CD4-positive, alpha-beta memory T cell (primary cell): ENCODE measurements at regions not wholly inside any gene's neighbourhood (a gene's known extent, or its start where the extent isn't known, plus 50 kb on each side); places are given as distances from the start of the nearest gene placed in this dataset.

ENCODE experiments used
- CTCF ChIA-PET: fragments of 350-600 bp; sonication (Branson Sonifier 250); formaldehyde crosslinking; loops from one replicate; lab custom pipeline; 2021; ENCODE audit warnings: inconsistent platforms; ENCODE audit not compliant: partially characterized antibody; lab: Charles Lee
- POLR2A ChIA-PET: fragments of 350-600 bp; sonication (Branson Sonifier 250); formaldehyde crosslinking; loops from one replicate; lab custom pipeline; 2021; ENCODE audit not compliant: partially characterized antibody; lab: Charles Lee
- DNase-seq, 5 donors: peaks; one replicate each; pipeline versions ENCODE4 v3.0.0 to v3.0.0-alpha.2; 2020 to 2022; ENCODE audit warnings: mixed read lengths in 1 of 5
- H3K27ac ChIP-seq: one replicate; pipeline ENCODE4 v1.7.0; 2013; ENCODE audit warnings: low read depth, low read length
- H3K27me3 ChIP-seq: 2 replicates; pipeline ENCODE4 v1.7.0; 2013; ENCODE audit warnings: mild to moderate bottlenecking, low read length, moderate library complexity; ENCODE audit not compliant: insufficient read depth
- H3K36me3 ChIP-seq: 2 replicates; pipeline ENCODE4 v1.7.0; 2013; ENCODE audit warnings: mild to moderate bottlenecking, low read length, moderate library complexity; ENCODE audit not compliant: insufficient read depth
- H3K4me1 ChIP-seq: 2 replicates; pipeline ENCODE4 v1.7.0; 2013; ENCODE audit warnings: mild to moderate bottlenecking, low read length, moderate library complexity; ENCODE audit not compliant: insufficient read depth
- H3K4me3 ChIP-seq, 2 donors: one replicate each; pipeline ENCODE4 v1.7.0; 2013; ENCODE audit warnings: low read length in 2 of 2, mild to moderate bottlenecking in 1 of 2
- H3K9me3 ChIP-seq, 2 donors: one replicate each; pipeline ENCODE4 v1.7.0; 2013; ENCODE audit warnings: low read length in 2 of 2, control low read depth in 1 of 2; ENCODE audit not compliant: control insufficient read depth in 1 of 2
- H3K27ac Mint-ChIP-seq, 7 donors: one replicate each; pipeline ENCODE4 v1.8.0; 2020 to 2021; ENCODE audit warnings: mixed read lengths in 7 of 7, mild to moderate bottlenecking in 6 of 7, inconsistent platforms in 3 of 7, moderate library complexity in 3 of 7
- H3K27me3 Mint-ChIP-seq, 2 donors: one replicate each; pipeline ENCODE4 v1.8.0; 2020 to 2021; ENCODE audit warnings: mixed read lengths in 2 of 2
- H3K36me3 Mint-ChIP-seq, 2 donors: one replicate each; pipeline ENCODE4 v1.8.0; 2020 to 2021; ENCODE audit warnings: mixed read lengths in 2 of 2, inconsistent platforms in 1 of 2, mild to moderate bottlenecking in 1 of 2
- H3K4me1 Mint-ChIP-seq, 4 donors: one replicate each; pipeline ENCODE4 v1.8.0; 2020 to 2021; ENCODE audit warnings: mixed read lengths in 4 of 4, mild to moderate bottlenecking in 1 of 4
- H3K4me3 Mint-ChIP-seq, 8 donors: one replicate each; pipeline ENCODE4 v1.8.0; 2020 to 2021; ENCODE audit warnings: mixed read lengths in 8 of 8, mild to moderate bottlenecking in 7 of 8, moderate library complexity in 6 of 8, inconsistent platforms in 3 of 8
- H3K9me3 Mint-ChIP-seq, 8 donors: one replicate each; pipeline ENCODE4 v1.8.0; 2020 to 2021; ENCODE audit warnings: mixed read lengths in 8 of 8, mild to moderate bottlenecking in 5 of 8, inconsistent platforms in 3 of 8, moderate library complexity in 1 of 8
- intact Hi-C: fragments of 100-400 bp; cut with micrococcal nuclease; formaldehyde crosslinking; loops from one replicate; pipeline ENCODE4 v1.15.1; 2023

DNA sequence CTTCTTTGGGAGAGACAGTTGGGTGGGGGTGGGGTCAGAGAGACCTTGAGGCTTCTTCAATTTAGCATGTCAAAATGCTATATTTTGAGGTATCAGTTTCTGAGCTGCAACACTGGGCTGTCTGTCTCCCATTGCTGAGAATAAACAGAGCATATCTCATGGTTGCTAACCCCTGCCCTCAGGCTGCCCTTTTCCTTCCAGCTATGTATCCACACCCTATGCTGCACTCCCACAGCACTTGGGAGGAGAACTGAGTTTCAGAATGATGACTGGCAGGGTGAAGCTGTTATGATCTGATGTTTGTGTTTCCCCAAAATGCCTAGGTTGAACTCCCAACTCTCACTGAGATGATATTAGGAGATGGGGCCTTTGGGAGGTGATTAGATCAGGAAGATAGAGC, 794.0 kb downstream of the RNF144A start:
- CTCF ChIA-PET: no interaction called here

DNA sequence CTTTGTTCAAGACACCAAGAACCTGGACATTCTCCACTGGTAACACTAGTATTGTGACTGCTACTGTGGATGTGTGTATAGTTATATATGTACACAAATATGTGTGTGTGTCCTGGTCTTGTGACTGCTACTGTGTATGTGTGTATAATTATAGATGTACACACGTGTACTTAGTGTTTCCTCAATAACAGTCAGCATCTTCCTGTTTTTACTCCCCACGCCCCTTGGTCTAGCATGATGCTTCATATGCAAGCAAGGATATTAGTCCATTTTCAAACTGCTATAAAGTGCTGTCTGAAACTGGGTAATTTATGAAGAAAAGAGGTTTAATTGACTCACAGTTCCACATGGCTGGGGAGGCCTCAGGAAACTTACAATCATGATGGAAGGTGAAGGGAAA, 802.7 kb downstream of the RNF144A start:
- no peak overlapping the region for H3K4me3 ChIP-seq
- no peaks in the 10 kb centered on the region for H3K36me3 Mint-ChIP-seq
- no peaks in the 10 kb centered on the region for H3K27me3 ChIP-seq
- H3K9me3 Mint-ChIP-seq: no peaks in the 10 kb centered on the region
- no peaks in the 10 kb centered on the region for H3K27me3 Mint-ChIP-seq
- peaks cover 9% of the 10 kb centered on the region for H3K4me1 ChIP-seq
- ChIA-PET POLR2A (no interaction called here), CTCF (no interaction called here)
- peaks cover 8 to 36% (median 30%) of the 10 kb centered on the region in 4 donors for H3K4me1 Mint-ChIP-seq
- no peaks in the 10 kb centered on the region for H3K36me3 ChIP-seq
- H3K9me3 ChIP-seq: no peaks in the 10 kb centered on the region
- peak overlapping the region in 6 of 8 donors; percentile 0 to 60 (median 10) for H3K4me3 Mint-ChIP-seq
- H3K27ac ChIP-seq: no peak overlapping the region
- intact Hi-C loops: no loop called here
- H3K27ac Mint-ChIP-seq: peak overlapping the region in 5 of 7 donors; percentile 36 to 78 (median 54)
- DNase-seq: no peak

More for the DNA sequence above, 794.0 kb downstream of the RNF144A start:
- POLR2A ChIA-PET: no interaction called here
- Histone ChIP-seq H3K36me3 (no peaks in the 10 kb centered on the region), H3K9me3 (no peaks in the 10 kb centered on the region), H3K4me1 (no peaks in the 10 kb centered on the region), H3K4me3 (no peak overlapping the region), H3K27ac (no peak overlapping the region), H3K27me3 (no peaks in the 10 kb centered on the region)
- no peaks in the 10 kb centered on the region for H3K27me3 Mint-ChIP-seq
- intact Hi-C loops: no loop called here
- no peaks in the 10 kb centered on the region for H3K36me3 Mint-ChIP-seq
- DNase-seq: no peak
- no peak overlapping the region for H3K27ac Mint-ChIP-seq
- H3K9me3 Mint-ChIP-seq: no peaks in the 10 kb centered on the region
- no peak overlapping the region for H3K4me3 Mint-ChIP-seq
- no peaks in the 10 kb centered on the region for H3K4me1 Mint-ChIP-seq

DNA sequence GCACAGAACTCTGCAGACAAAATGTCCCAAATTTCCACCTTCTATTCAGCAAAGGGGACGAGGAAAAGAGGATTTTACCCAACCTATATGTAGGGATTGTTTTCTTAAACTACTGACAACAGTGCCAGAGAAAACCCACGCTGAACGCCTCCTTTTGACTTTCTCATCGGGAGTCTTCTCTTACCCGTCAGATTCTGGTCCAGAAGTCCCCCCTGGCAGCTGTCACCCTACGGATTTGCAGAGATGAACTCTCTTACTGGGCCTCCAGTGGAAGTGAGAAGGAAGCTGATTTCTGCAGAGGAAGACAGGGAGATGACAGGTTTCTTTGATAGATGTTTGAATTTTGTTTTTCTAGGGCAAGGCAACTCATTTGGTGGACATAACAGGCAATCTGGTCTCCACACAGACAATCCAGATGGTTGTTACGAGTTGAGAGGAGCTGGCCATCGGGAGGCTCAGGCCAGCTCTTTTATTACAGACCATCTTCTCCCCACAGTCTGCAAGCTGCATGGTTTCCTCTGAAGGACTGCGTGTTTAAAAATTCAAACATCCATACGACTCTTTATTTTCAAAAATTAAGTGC, 804.3 kb downstream of the RNF144A start:
- no peak overlapping the region for H3K4me3 ChIP-seq
- H3K4me3 Mint-ChIP-seq: peak overlapping the region in 4 of 8 donors; percentile 21 to 70 (median 48)
- no peaks in the 10 kb centered on the region for H3K27me3 Mint-ChIP-seq
- POLR2A ChIA-PET: no interaction called here
- CTCF ChIA-PET: no interaction called here
- H3K27ac ChIP-seq: no peak overlapping the region
- H3K4me1 Mint-ChIP-seq: peaks cover 19 to 48% (median 41%) of the 10 kb centered on the region in 4 donors
- H3K36me3 Mint-ChIP-seq: no peaks in the 10 kb centered on the region
- DNase-seq: no peak
- peak overlapping the region in 4 of 7 donors; percentile 47 to 97 (median 64) for H3K27ac Mint-ChIP-seq
- H3K4me1 ChIP-seq: peaks cover 18% of the 10 kb centered on the region
- H3K27me3 ChIP-seq: no peaks in the 10 kb centered on the region
- intact Hi-C loops: no loop called here
- no peaks in the 10 kb centered on the region for H3K9me3 Mint-ChIP-seq
- no peaks in the 10 kb centered on the region for H3K36me3 ChIP-seq
- no peaks in the 10 kb centered on the region for H3K9me3 ChIP-seq

DNA sequence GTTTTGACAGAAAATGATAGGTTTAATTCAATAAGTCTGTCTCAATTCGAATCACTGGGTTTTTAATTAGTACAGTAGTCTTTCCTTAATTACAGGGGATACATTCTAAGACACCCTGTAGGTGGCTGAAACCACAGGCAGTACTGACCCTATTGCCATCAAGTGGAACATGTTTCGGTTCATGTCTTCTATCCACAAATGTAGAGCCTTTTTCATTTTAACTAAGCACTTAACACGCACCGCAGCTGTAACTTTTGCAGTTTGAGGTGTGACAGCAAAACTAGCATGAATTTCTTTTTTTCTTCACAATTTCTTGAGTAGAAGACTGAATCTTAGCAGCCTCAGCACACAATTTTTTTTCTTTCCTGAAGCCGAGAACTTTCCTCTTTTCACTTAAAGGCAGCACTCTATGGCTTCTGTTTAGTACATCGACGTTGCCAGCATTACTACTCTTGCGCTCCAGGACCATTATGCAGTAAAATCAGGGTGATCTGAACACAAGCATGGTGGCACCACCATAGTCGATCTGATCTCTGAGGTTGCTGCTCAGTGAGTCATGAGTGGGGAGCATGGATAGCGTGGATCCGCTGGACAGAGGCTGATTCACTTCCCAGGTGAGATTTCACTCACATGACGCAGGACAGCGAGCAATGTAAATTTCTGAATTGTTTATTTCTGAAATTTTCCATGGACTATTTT, 805.1 kb downstream of the RNF144A start:
- peak overlapping the region in 5 of 7 donors; percentile 47 to 97 (median 70) for H3K27ac Mint-ChIP-seq
- peaks cover 18% of the 10 kb centered on the region for H3K4me1 ChIP-seq
- no peak overlapping the region for H3K27ac ChIP-seq
- no peaks in the 10 kb centered on the region for H3K9me3 Mint-ChIP-seq
- CTCF ChIA-PET: interaction anchor here (1.1 to 5.8 kb wide), 2 partner anchors 560 to 958 kb away, joined by 3 to 40 read pairs; partner anchors contain the start of gene ID2
- H3K27me3 ChIP-seq: no peaks in the 10 kb centered on the region
- DNase-seq: no peak
- peaks cover 22 to 56% (median 47%) of the 10 kb centered on the region in 4 donors for H3K4me1 Mint-ChIP-seq
- no peaks in the 10 kb centered on the region for H3K36me3 Mint-ChIP-seq
- H3K27me3 Mint-ChIP-seq: no peaks in the 10 kb centered on the region
- intact Hi-C loops: no loop called here
- H3K9me3 ChIP-seq: no peaks in the 10 kb centered on the region
- H3K4me3 Mint-ChIP-seq: peak overlapping the region in 6 of 8 donors; percentile 10 to 70 (median 42)
- H3K4me3 ChIP-seq: no peak overlapping the region
- POLR2A ChIA-PET: no interaction called here
- no peaks in the 10 kb centered on the region for H3K36me3 ChIP-seq

GRCh38 chr2:7724336-7724735, 807.1 kb downstream of the RNF144A start:
- peaks cover 28 to 75% (median 55%) of the 10 kb centered on the region in 4 donors for H3K4me1 Mint-ChIP-seq
- no peaks in the 10 kb centered on the region for H3K27me3 Mint-ChIP-seq
- CTCF ChIA-PET: interaction anchor here (0.6 to 5.8 kb wide), 9 partner anchors 9 to 960 kb away, joined by 3 to 40 read pairs (median 10); partner anchors contain the start of gene ID2
- Histone ChIP-seq H3K9me3 (no peaks in the 10 kb centered on the region), H3K36me3 (no peaks in the 10 kb centered on the region), H3K4me3 (no peak overlapping the region), H3K4me1 (peaks cover 30% of the 10 kb centered on the region), H3K27ac (no peak overlapping the region), H3K27me3 (no peaks in the 10 kb centered on the region)
- H3K36me3 Mint-ChIP-seq: no peaks in the 10 kb centered on the region
- peak overlapping the region; percentile 50 to 97 (median 81) for H3K27ac Mint-ChIP-seq
- POLR2A ChIA-PET: interaction anchor here (0.5 to 5.1 kb wide), 5 partner anchors 9 to 956 kb away, joined by 3 to 101 read pairs (median 14); partner anchors contain the start of gene ID2
- DNase-seq: no peak
- intact Hi-C loops: loop anchor here (2.0 kb wide), 1 partner anchor 16 kb away; no protein-coding TSS in a partner anchor
- H3K9me3 Mint-ChIP-seq: no peaks in the 10 kb centered on the region
- H3K4me3 Mint-ChIP-seq: peak overlapping the region in 3 of 8 donors; percentile 6 to 53 (median 32)

DNA sequence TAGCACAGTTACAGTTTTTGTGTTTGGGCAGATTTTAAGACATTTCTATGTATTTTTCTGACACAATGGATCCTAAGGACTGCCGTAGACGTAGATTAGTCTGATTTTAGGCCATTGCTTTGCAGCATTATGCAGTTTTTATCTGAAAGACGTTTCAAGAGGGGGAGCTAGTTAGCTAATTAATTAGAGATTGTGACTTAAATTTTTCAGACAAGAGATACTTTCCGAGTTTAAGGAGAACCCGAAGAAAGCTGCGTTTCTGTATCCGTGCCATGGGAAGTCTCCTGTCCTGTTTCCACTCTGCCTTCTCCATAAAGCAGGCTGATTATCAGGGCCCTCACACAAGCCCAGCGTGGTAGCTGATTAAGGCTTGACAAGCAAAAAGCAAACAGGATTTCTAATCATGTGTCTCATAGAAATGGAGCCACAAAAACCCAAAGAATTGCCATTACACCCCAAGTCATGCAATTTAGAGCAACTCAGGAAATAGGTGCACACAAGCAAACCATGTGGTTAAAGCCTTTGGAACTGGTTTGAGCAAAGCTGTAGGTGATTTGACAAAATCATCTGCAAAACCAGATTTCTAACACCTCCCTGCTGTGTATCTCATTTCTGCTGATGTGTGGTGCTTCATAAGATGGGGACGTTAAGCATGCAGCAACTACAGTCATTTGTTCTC, 808.1 kb downstream of the RNF144A start:
- peak overlapping the region; percentile 68 to 97 (median 88) for H3K27ac Mint-ChIP-seq
- POLR2A ChIA-PET: interaction anchor here (0.7 to 5.1 kb wide), 21 partner anchors 10 to 959 kb away, joined by 3 to 101 read pairs (median 5); partner anchors contain the start of gene ID2
- H3K4me1 Mint-ChIP-seq: peaks cover 29 to 77% (median 54%) of the 10 kb centered on the region in 4 donors
- peaks cover 0 to under 1% of the 10 kb centered on the region in 2 donors for H3K36me3 Mint-ChIP-seq
- H3K9me3 ChIP-seq: no peaks in the 10 kb centered on the region
- H3K27me3 Mint-ChIP-seq: no peaks in the 10 kb centered on the region
- H3K36me3 ChIP-seq: no peaks in the 10 kb centered on the region
- DNase-seq: peak; percentile 65 to 74 (median 69)
- peak overlapping the region; percentile 53 to 92 (median 80) for H3K4me3 Mint-ChIP-seq
- H3K4me3 ChIP-seq: peak overlapping the region in 1 of 2 donors; percentile 13
- no peaks in the 10 kb centered on the region for H3K9me3 Mint-ChIP-seq
- no peaks in the 10 kb centered on the region for H3K27me3 ChIP-seq
- H3K4me1 ChIP-seq: peaks cover 40% of the 10 kb centered on the region
- intact Hi-C loops: loop anchor here (1.0 to 5.0 kb wide), 7 partner anchors 15 to 960 kb away; no protein-coding TSS in a partner anchor
- CTCF ChIA-PET: interaction anchor here (0.6 to 5.8 kb wide), 16 partner anchors 10 to 962 kb away, joined by 3 to 40 read pairs (median 5); partner anchors contain the start of gene ID2
- H3K27ac ChIP-seq: peak overlapping the region; percentile 26
